ENCODE measurements at regions not wholly inside any gene's neighbourhood (a gene's known extent, or its start where the extent isn't known, plus 50 kb on each side); places are given as distances from the start of the nearest gene placed in this dataset.

- no peak for DNase-seq
These were observed 65.9 kb upstream of the MANEA start for GRCh38 chr6:95511404-95511803.

DNA sequence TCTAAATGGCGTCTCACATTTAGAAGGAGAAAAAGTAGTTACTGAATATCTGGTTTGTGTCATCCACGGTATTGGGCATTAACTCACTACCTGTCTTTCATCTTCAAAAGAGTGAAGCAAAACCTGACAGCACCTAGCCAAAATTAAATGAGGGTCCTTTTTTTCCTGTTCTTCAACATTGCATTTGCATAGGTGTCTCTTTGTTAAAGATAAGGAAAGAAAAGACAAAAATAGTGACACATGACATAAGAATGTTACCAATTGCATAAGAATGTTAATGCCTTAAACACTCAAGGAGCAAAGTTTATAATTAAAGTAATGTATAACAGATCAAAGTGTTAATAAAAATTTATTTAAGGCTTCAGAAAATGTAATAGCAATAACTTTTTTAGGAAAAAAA, 61.4 kb upstream of the MANEA start:
- DNase-seq: no peak

- DNase-seq: no peak
These were observed 60.3 kb upstream of the MANEA start for GRCh38 chr6:95517004-95517403.

DNA sequence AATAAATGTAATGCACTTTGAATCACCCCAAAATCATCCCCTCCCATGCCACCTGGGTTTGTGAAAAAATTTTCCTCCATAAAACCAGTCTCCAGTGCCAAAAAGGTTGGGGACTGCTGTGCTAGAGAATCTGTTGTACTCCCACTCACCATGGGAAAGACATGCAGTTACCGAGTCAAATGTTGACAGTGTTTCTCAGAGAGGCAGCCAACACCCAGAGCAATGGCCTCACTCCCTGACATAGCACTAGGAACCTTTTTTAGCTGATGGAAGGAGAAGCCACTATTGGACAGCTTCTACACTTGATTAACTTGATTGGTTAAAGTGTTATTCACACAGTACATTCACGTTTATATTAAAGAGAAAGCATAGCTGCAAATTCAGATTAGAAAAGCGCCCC, 59.8 kb upstream of the MANEA start:
- no peak for DNase-seq

DNA sequence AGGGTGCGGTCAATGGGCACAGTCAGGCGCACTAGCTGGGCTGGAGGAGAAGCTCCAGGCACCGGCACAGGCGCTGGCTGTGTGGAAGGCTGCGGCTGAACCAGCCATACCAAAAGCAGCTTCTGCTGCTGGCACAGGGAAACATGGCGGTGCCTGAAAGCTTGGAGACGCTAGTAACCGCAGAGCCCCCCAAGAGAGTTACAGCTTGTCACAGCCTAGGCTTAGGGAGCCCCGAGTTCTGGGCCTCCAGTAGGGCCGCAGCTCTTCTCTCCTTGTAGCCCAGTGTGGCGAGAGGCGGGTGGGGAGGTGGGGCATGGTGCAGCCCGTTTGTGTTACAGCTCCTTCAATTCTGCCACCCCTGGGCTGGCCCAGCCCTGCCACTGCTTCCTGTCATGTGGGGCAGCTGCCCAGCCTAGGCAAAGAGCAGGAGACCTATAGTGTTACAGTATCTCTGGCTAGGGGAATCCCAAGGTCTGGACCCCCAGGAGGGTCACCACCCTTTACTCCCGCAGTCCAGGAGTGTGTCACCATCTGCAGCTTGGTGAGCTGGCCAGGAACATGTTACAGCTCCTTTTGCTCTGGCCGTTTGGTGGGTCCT, 58.6 kb upstream of the MANEA start:
- no peak for DNase-seq

DNA sequence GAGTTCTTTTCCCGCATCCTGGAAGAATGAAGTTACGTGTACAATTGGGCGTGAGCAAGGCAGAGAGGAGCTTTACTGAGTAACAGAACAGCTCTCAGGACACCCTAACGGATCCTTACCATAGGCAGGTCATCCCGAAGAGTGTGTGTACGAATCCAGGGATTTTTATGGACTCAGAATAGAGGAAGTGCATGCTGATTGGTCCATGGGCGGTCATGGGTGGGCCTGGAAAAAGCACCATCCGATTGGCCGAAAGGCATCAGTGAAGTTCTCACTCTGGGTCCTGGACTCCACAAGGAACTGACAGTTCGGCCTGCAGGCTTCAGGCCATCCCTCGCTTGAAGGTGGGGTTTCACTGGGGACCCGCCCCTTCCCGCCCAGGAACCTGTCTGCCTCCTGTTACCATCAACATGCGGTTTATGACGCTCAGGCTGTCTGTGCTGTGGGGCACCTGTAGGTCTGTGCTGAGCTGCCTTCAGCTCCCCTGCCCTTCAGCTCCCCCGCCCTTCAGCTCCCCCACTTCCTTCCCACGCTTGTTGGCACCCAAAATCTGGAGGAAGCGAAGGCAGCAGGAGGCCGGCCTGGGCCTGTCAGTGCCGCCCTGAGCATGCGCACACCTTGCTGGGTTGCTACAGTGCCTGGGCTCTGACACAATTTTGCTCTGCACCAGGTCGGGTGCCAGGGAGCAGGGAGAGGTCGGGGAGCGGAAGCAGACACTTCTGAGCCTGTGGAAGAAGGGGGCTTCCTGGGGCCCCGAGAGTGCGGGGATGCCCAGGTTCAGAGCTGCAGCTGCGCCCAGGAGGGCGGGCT, 57.9 kb upstream of the MANEA start:
- no peak for DNase-seq

GRCh38 chr6:95521181-95521580, 56.2 kb upstream of the MANEA start:
- no peak for DNase-seq
